ENCODE measurements at regions not wholly inside any gene's neighbourhood (a gene's known extent, or its start where the extent isn't known, plus 50 kb on each side); places are given as distances from the start of the nearest gene placed in this dataset.

- TF ChIP-seq ZUFSP (CRISPR knock-in tag; IDR thresholded peaks at IDR 0.05; ENCODE audit: borderline replicate concordance), result no peak
- no peak for TF ChIP-seq ARNT2 (CRISPR knock-in tag; IDR thresholded peaks at IDR 0.05; ENCODE audit: low read depth)
- TF ChIP-seq MLXIP (CRISPR knock-in tag; IDR thresholded peaks at IDR 0.05; ENCODE audit: borderline replicate concordance), result no peak
- TF ChIP-seq ARID4A (CRISPR knock-in tag; IDR thresholded peaks at IDR 0.05; ENCODE audit: borderline replicate concordance), result no peak
- TF ChIP-seq STAT6 (CRISPR knock-in tag; IDR thresholded peaks at IDR 0.05; ENCODE audit: borderline replicate concordance), result no peak
- TF ChIP-seq ZNF446 (CRISPR knock-in tag; IDR thresholded peaks at IDR 0.05), result no peak
- no peak for TF ChIP-seq ZNF557 (CRISPR knock-in tag; IDR thresholded peaks at IDR 0.05)
Measured at GRCh38 chr2:56741601-56742102, 557.9 kb downstream of the CCDC85A start (continued).
